Rectal smooth muscle tissue (tissue), 1 donor: ENCODE measurements at regions not wholly inside any gene's neighbourhood (a gene's known extent, or its start where the extent isn't known, plus 50 kb on each side); places are given as distances from the start of the nearest gene placed in this dataset.

Experiments used
- H3K27ac ChIP-seq: one replicate; pipeline ENCODE4 v1.7.0; 2013; ENCODE audit warnings: low read depth, low read length, inconsistent platforms
- H3K27me3 ChIP-seq: one replicate; pipeline ENCODE4 v1.7.0; 2013; ENCODE audit warnings: low read length; ENCODE audit not compliant: control insufficient read depth, insufficient read depth
- H3K36me3 ChIP-seq: one replicate; pipeline ENCODE4 v1.7.0; 2013; ENCODE audit warnings: low read length; ENCODE audit not compliant: control insufficient read depth, insufficient read depth
- H3K4me1 ChIP-seq: one replicate; pipeline ENCODE4 v1.7.0; 2013; ENCODE audit warnings: low read length; ENCODE audit not compliant: control insufficient read depth, insufficient read depth
- H3K4me3 ChIP-seq: one replicate; pipeline ENCODE4 v1.7.0; 2013; ENCODE audit warnings: low read length
- H3K9ac ChIP-seq: one replicate; pipeline ENCODE4 v1.7.0; 2013; ENCODE audit warnings: low read length

DNA sequence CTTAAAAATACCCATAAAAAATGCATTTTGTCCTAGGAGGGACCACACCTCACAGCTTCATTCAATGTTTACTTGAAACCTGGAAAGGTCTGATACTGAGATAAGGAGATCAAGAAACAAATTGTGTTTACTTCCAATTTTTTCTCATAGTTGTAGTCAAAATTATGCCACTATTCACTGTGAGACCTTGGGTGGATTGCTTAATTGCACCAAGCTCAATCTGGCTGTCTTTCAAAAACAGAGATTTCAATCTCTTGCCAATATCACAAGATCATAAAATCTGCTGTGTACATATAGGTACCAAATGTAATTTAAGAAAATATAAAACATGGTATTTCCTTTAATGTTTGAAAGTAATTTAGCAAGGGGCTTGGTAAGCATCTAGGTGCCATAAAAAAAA is 186.4 kb upstream of the THBS1 start:
- Histone ChIP-seq H3K36me3 (no peaks in the 10 kb centered on the region), H3K4me1 (no peaks in the 10 kb centered on the region), H3K4me3 (no peak overlapping the region), H3K27me3 (no peaks in the 10 kb centered on the region), H3K27ac (no peak overlapping the region), H3K9ac (no peak overlapping the region)

DNA sequence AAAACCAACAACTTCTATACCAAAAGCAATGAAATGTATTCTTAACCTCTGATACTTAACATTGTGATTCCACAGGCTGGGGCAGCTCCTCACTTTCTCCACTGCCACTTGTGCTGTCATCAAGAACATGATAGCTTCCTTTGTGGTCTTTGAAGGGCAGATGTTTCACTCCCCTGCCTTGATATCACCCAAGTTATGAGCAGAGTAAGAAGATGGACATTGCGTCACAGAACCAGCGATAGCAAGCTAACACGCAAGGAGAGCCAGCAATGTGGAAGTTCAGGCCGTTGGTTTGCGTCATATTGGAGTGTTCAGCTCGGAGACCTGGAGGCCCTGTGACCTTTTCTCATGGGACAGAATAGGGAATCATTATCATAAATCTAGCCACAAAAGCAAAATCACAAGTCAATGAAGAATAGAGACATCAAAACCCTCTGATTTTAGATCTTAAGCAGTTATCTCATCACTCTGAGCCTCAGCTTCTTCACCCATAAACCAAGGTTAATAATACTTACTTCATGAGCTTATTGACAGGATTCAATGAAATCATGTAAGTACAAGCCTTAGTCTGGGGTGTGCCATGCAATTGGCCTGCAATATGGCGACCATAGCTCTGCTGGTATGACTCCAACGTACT is 183.8 kb upstream of the THBS1 start:
- Histone ChIP-seq H3K27ac (no peak overlapping the region), H3K36me3 (no peaks in the 10 kb centered on the region), H3K4me1 (peaks cover 5% of the 10 kb centered on the region), H3K9ac (no peak overlapping the region), H3K4me3 (no peak overlapping the region), H3K27me3 (no peaks in the 10 kb centered on the region)

- Histone ChIP-seq H3K4me1 (peaks cover 5% of the 10 kb centered on the region), H3K9ac (no peak overlapping the region), H3K27ac (no peak overlapping the region), H3K27me3 (no peaks in the 10 kb centered on the region), H3K4me3 (no peak overlapping the region), H3K36me3 (no peaks in the 10 kb centered on the region)
Measured at GRCh38 chr15:39397883-39398282, 183.0 kb upstream of the THBS1 start.

DNA sequence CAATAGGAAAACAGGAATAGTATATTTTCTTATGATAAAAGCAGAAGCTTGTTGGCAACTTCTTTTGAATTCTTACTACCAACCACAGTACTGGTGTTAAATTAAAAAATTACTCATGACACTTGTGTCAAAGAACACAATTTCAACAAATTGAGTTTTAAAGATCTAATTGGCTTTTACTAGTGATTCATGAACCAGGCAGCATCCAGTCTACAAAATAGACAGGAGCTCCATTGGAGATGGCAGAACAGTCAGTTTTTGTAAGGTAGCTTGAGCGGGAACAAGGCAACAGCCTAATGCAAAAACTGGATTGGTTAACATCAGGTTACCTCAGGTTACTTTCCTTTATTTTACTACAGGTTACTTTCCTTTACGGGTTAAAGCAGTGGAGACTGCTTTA is 181.3 kb upstream of the THBS1 start:
- H3K27me3 ChIP-seq: no peaks in the 10 kb centered on the region
- peaks cover 5% of the 10 kb centered on the region for H3K4me1 ChIP-seq
- no peak overlapping the region for H3K4me3 ChIP-seq
- no peak overlapping the region for H3K9ac ChIP-seq
- H3K27ac ChIP-seq: no peak overlapping the region
- no peaks in the 10 kb centered on the region for H3K36me3 ChIP-seq

DNA sequence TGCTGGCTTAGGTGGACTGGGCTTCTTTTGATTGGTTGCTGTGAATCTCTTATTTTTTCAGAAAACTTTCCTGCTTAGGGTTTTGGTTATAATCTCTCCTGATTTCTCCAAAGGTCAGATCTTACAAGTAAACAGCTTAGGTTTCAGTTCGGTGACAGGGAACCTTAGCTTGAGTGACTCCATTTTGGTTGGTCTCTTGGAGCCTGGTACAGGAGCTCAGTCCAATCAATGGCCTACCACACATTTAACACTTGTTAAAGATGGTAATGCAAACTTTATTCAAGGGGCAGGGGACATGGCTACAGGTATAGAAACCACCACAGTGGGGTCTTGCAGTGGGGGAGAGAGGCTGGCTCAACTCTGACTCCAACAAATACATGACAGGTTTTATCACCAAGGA is 180.9 kb upstream of the THBS1 start:
- H3K4me3 ChIP-seq: no peak overlapping the region
- no peaks in the 10 kb centered on the region for H3K36me3 ChIP-seq
- no peak overlapping the region for H3K27ac ChIP-seq
- peaks cover 5% of the 10 kb centered on the region for H3K4me1 ChIP-seq
- no peaks in the 10 kb centered on the region for H3K27me3 ChIP-seq
- H3K9ac ChIP-seq: no peak overlapping the region

DNA sequence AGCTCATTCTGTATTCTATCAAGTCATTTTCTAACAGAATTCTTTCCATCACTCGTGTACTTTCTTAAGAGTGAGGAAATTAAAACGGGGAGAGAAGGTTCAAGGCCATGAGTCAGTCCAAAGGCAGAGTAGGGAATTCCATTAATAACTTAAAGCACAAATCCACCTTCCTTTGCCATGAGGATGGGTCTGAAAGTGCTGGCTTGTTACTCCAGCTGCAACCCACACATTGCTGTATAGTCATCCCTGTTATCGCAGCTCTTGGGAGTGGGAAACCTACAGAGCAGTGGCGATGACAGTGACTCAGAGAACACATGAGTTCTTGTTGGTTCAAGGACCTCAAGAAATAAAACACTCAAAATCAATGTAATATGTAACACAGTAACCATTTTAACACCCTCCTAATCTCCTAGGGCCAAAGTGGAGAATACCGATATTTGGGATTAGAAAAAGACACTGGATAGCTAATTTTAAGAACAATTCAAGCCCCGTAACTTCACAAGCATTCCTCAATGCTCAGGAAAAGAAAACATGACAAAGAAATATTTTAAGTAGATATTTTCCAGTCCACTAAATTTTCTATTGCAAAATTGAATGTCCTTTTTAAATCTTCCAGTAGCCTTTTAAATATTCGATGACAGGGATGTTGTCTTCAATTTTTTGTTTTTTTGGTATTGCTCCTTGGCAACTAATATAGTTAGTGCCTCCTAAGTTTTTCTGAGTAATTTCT is 179.9 kb upstream of the THBS1 start:
- H3K9ac ChIP-seq: no peak overlapping the region
- H3K27ac ChIP-seq: peak overlapping the region; percentile 1
- H3K36me3 ChIP-seq: no peaks in the 10 kb centered on the region
- no peak overlapping the region for H3K4me3 ChIP-seq
- H3K4me1 ChIP-seq: peaks cover 5% of the 10 kb centered on the region
- H3K27me3 ChIP-seq: no peaks in the 10 kb centered on the region

DNA sequence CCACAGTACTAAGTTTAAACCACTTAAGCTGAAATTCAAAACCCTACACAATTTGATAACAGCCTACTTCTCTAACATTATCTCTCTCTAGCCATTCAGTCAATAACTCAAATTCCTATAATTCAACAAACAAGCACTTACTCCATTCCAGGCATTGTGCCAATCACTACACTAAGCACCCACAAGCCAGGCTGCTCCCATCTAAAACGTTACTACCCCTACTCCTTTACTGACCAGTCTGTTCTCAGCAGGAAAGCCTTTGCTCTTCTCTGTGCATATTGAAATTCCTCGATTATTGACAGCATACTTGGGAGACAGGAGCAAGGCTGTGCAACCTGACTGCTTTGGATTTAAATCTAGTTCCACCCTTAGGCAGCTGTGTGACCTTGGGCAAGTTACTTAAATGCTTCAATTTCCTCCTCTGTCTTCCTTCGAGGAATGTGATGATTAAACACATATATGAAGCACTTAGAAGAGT is 177.2 kb upstream of the THBS1 start:
- Histone ChIP-seq H3K27ac (no peak overlapping the region), H3K9ac (no peak overlapping the region), H3K4me1 (peaks cover 5% of the 10 kb centered on the region), H3K4me3 (no peak overlapping the region), H3K36me3 (no peaks in the 10 kb centered on the region), H3K27me3 (no peaks in the 10 kb centered on the region)

DNA sequence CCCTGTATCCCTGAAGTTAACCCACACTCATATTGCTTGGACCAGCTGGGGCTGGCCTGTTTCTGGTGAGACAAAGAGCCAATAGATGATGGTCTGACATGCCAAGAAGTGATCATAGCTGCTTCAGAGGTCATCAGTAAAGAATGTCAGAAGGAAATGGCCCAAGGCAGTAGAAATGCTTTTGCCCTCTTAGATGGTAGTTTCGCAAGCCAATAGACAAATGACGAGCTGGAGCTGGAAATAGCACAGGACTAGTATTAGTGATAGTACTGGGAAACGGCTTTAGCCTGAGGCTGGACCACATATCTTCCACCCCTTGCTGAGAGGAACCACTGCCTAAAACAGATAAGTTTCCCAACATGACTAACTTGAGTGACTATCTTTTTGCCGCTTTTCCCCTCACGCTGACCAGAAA is 176.1 kb upstream of the THBS1 start:
- Histone ChIP-seq H3K9ac (no peak overlapping the region), H3K4me1 (peaks cover 5% of the 10 kb centered on the region), H3K27ac (no peak overlapping the region), H3K36me3 (no peaks in the 10 kb centered on the region), H3K4me3 (no peak overlapping the region), H3K27me3 (no peaks in the 10 kb centered on the region)

DNA sequence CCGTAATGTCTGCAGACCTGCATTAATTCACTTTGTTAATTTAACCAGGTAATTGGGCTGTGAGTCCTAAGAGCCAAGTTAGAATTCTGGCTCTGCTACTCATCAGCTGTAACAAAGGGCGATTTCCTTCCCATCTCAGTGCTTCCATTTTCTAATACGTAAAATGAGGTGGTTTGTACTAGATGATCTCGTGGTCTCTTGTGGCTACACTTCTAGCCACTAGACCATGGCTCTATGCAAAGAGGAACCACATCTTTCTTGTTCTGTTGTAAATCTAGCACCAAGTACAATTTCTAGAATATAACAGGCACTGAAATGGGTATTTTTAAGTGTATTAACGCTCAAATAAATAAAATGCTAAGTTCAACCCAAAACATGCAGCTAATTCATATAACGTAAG is 174.4 kb upstream of the THBS1 start:
- Histone ChIP-seq H3K4me1 (peaks cover 4% of the 10 kb centered on the region), H3K9ac (no peak overlapping the region), H3K27ac (no peak overlapping the region), H3K27me3 (no peaks in the 10 kb centered on the region), H3K4me3 (no peak overlapping the region), H3K36me3 (no peaks in the 10 kb centered on the region)

DNA sequence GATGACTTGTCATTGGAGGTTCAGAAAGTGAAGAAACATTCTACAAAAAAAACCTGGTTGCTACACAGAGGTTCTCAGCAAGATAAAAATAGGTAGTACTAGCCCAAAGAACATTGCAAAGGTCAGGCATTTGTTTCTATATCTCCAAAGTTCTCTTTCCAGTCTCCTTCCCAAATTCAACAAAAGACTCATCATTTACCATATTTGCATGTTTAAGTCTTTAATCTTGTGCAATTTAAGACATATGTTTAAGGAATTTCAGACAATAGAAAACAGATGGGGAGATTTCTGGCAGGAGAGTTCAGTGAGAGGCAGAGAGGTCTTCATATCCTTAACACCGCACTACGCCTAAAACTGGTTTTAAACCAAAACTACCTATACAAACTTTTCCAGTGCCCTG is 173.8 kb upstream of the THBS1 start:
- H3K27me3 ChIP-seq: no peaks in the 10 kb centered on the region
- no peak overlapping the region for H3K4me3 ChIP-seq
- no peaks in the 10 kb centered on the region for H3K4me1 ChIP-seq
- no peaks in the 10 kb centered on the region for H3K36me3 ChIP-seq
- H3K9ac ChIP-seq: no peak overlapping the region
- H3K27ac ChIP-seq: no peak overlapping the region

DNA sequence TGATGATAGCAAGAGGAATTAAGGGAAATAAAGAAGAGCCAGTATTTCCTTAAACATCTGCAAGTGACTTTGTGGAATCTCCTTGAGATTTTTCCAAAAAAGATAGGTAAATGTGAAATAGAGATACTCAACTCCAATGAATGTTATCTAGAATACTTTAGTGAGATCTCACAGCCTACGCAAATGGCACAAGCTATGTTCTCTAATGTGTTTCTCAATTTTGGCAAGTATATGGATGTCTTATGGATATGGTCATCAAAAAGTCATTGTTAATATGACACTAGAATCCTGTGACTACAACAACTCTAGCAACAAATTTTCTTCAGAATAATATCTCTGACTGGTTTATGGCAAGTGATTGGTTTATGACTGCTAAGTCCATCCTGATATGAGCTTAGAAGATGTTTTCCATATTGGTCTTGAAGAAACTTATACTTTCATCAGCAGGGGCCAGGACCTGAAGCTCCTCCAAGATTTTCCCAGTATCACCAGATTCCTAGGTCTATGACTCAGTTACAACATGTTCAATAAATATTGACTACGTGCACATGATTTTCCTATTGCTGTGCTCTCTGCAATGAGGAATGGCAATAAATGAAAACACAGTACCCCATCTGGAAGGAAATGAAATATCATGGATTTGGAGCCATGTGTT is 170.9 kb upstream of the THBS1 start:
- Histone ChIP-seq H3K36me3 (no peaks in the 10 kb centered on the region), H3K4me1 (no peaks in the 10 kb centered on the region), H3K9ac (no peak overlapping the region), H3K27me3 (no peaks in the 10 kb centered on the region), H3K27ac (no peak overlapping the region), H3K4me3 (no peak overlapping the region)

DNA sequence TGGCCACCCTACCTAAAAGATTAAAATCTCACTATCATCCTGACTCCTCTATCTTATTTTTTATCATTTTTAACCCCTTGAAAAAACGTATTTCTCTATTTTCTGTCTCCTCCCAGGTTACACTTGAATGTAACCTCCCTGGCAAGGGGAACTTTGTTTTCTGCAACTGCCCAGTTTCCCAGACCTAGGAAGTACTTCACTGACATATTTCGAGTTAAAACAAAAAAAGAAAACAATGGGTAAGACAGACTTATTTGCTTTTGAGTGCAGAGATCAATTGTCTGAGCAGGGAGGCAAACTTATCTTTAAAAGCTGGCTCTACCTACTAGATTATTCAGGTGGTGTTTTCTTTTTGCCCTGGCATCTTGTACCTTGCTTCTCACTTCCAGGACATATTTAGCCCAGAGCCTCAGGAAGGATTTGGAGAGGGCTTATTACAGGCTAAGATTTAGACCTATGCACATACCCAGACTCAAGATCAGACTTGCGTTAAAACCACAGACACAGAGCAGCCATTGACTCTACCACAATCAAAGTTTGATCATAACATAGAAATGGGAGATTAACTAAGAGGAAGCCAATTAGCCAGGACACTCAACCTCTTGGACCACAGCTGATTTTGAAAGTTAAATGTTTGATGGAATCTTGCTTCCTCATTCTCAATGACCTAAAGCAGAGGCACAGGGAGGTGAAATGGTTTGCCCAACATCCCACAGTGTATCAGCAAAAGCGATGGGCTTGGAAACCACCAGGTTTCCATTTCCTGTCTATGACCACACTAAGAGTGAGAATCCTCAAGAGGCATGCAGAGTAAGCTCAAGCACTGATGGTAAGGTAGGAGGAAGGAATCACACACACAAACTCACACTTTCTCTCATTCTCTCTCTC is 169.5 kb upstream of the THBS1 start:
- H3K27ac ChIP-seq: no peak overlapping the region
- H3K4me3 ChIP-seq: no peak overlapping the region
- no peaks in the 10 kb centered on the region for H3K36me3 ChIP-seq
- no peaks in the 10 kb centered on the region for H3K27me3 ChIP-seq
- no peaks in the 10 kb centered on the region for H3K4me1 ChIP-seq
- no peak overlapping the region for H3K9ac ChIP-seq
